ENCODE measurements at regions not wholly inside any gene's neighbourhood (a gene's known extent, or its start where the extent isn't known, plus 50 kb on each side); places are given as distances from the start of the nearest gene placed in this dataset.

DNA sequence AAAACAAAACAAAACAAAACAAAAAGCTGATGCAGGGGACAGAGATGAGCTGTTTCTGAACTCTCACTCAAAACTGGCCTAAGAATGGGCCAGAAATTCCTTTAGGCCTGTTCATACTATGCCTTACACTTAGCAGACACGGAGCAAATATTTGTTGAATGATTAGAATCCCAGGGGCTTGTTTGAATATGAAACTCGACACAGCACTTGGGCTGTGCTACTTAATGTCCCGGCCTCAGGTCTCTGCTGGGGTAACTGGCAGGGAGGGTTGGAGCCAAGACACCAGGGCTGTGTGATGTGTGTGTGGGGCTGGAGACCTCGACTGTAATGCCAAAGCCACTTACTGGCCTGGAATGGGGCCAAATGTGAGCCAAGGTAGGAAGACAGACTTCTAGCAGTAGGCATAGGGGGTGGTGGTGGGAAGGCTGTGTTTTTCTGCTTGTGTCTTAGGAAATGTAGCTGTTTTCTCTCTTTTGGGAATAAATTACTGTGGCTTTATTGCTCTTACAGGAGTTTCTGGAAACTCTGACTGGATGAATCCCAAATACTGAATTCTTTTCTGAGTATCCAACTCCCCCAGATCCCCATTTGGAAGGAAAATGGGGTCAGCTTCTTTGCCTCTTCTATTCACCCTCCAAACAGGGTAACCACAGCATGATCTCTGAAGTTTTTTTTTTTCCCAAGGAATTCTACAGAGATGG, 66.7 kb downstream of the EMX2 start:
- no peak for TF ChIP-seq CTCF (IDR thresholded peaks at IDR 0.05 in 4 of 5, conservative IDR thresholded peaks at IDR 0.05 in 1 of 5)
- TF ChIP-seq POLR2A (IDR thresholded peaks at IDR 0.05) = no peak

Measured in gastrocnemius medialis (tissue), 4 donors.